OCI-LY3 (cell line): ENCODE measurements at regions not wholly inside any gene's neighbourhood (a gene's known extent, or its start where the extent isn't known, plus 50 kb on each side); places are given as distances from the start of the nearest gene placed in this dataset.

Source experiments
- H2AFZ ChIP-seq: fragments of 200-600, 300-600 bp; shearing (Covaris generic); 2 replicates; pipeline ENCODE4 v1.6.0; 2014; ENCODE audit warnings: antibody characterized with exemption, low read depth, low read length
- H3K27ac ChIP-seq: fragments of 200-600, 300-600 bp; sonication (generic); 2 replicates; pipeline ENCODE4 v1.5.1; 2014; ENCODE audit warnings: mild to moderate bottlenecking, low read length, moderate library complexity, mixed read lengths
- H3K27me3 ChIP-seq: fragments of 200-600, 300-600 bp; sonication (generic); 2 replicates; pipeline ENCODE4 v1.6.1; 2014; ENCODE audit warnings: low read depth, low read length, mixed read lengths
- H3K36me3 ChIP-seq: fragments of 200-600, 300-600 bp; sonication (generic); replicated peaks from 2 replicates; pipeline ENCODE3; 2014; ENCODE audit warnings: low read depth, low read length, mixed read lengths
- H3K4me1 ChIP-seq: fragments of 300-600, 200-600 bp; sonication (generic); 2 replicates; pipeline ENCODE4 v1.6.1; 2014; ENCODE audit warnings: low read length, mixed read lengths
- H3K4me2 ChIP-seq: fragments of 200-600, 300-600 bp; sonication (generic); 2 replicates; pipeline ENCODE4 v1.6.1; 2014; ENCODE audit warnings: low read length, mixed read lengths
- H3K4me3 ChIP-seq: fragments of 300-600, 200-600 bp; sonication (generic); 2 replicates; pipeline ENCODE4 v1.5.1; 2014; ENCODE audit warnings: antibody characterized with exemption, mild to moderate bottlenecking, low read length, moderate library complexity
- H3K79me2 ChIP-seq: fragments of 300-600, 200-600 bp; shearing (Covaris generic); 2 replicates; pipeline ENCODE4 v1.6.1; 2014; ENCODE audit warnings: mild to moderate bottlenecking, low read length, mixed read lengths
- H3K9ac ChIP-seq: fragments of 300-600, 200-600 bp; shearing (Covaris generic); 2 replicates; pipeline ENCODE4 v1.6.0; 2014; ENCODE audit warnings: mild to moderate bottlenecking, low read length, moderate library complexity
- H3K9me3 ChIP-seq: fragments of 200-600, 300-600 bp; shearing (Covaris generic); 2 replicates; pipeline ENCODE4 v1.6.1; 2014; ENCODE audit warnings: low read length, mixed read lengths; ENCODE audit not compliant: insufficient read depth
- H4K20me1 ChIP-seq: fragments of 200-600, 300-600 bp; sonication (generic); 2 replicates; pipeline ENCODE4 v1.6.1; 2016; ENCODE audit warnings: low read length, mixed read lengths; ENCODE audit not compliant: insufficient read depth
- EZH2phosphoT487 ChIP-seq: fragments of 200-600 bp; shearing (Covaris generic); IDR thresholded peaks from 2 replicates; pipeline ENCODE4 v1.6.1; 2018; ENCODE audit warnings: antibody characterized with exemption, mixed run types, low read depth
- TF ChIP-seq, protein P1 (sequence below): fragments of 200-600, 300-600 bp; sonication (generic); IDR thresholded peaks from 2 replicates; pipeline ENCODE4 v1.5.1; 2014; ENCODE audit warnings: antibody characterized with exemption, low read length, low read depth

- TF ChIP-seq, protein P1, sequence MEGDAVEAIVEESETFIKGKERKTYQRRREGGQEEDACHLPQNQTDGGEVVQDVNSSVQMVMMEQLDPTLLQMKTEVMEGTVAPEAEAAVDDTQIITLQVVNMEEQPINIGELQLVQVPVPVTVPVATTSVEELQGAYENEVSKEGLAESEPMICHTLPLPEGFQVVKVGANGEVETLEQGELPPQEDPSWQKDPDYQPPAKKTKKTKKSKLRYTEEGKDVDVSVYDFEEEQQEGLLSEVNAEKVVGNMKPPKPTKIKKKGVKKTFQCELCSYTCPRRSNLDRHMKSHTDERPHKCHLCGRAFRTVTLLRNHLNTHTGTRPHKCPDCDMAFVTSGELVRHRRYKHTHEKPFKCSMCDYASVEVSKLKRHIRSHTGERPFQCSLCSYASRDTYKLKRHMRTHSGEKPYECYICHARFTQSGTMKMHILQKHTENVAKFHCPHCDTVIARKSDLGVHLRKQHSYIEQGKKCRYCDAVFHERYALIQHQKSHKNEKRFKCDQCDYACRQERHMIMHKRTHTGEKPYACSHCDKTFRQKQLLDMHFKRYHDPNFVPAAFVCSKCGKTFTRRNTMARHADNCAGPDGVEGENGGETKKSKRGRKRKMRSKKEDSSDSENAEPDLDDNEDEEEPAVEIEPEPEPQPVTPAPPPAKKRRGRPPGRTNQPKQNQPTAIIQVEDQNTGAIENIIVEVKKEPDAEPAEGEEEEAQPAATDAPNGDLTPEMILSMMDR: no peak
- TF ChIP-seq EZH2phosphoT487: no peak
- no peak overlapping the region for H3K9ac ChIP-seq
These were observed 280.5 kb downstream of the MBNL1 start for GRCh38 chr3:152549263-152549662.

DNA sequence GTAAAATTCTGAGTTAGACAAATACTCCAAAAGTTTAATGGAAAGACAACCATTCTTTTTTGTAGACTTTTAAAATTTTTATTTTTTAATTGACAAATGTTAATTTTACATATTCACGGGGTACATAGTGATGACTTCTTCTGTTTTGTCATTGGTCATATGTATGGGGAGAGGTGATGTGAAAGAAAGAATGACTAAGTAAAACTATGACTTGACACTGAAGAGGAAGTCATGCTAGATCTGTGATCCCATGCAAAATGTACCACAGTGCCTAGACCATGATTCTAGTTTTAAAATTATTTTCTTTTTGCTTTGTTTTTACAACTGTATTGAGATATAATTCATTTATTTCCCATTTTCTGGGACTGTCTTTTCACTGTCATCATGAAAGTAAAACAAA lies 281.6 kb downstream of the MBNL1 start:
- Histone ChIP-seq H3K27ac (no peak overlapping the region), H3K4me3 (no peak overlapping the region), H3K9me3 (no peaks in the 10 kb centered on the region), H2AFZ (no peak overlapping the region), H3K36me3 (no peaks in the 10 kb centered on the region), H3K4me2 (no peak overlapping the region), H3K4me1 (peaks cover 9% of the 10 kb centered on the region), H4K20me1 (no peaks in the 10 kb centered on the region), H3K79me2 (no peaks in the 10 kb centered on the region), H3K9ac (no peak overlapping the region), H3K27me3 (no peaks in the 10 kb centered on the region)
- TF ChIP-seq, protein P1: no peak
- no peak for TF ChIP-seq EZH2phosphoT487

More at GRCh38 chr3:152549263-152549662, 280.5 kb downstream of the MBNL1 start:
- no peaks in the 10 kb centered on the region for H3K9me3 ChIP-seq
- H3K79me2 ChIP-seq: no peaks in the 10 kb centered on the region
- H4K20me1 ChIP-seq: no peaks in the 10 kb centered on the region
- no peaks in the 10 kb centered on the region for H3K36me3 ChIP-seq
- H3K27me3 ChIP-seq: no peaks in the 10 kb centered on the region
- no peak overlapping the region for H3K27ac ChIP-seq
- peaks cover 9% of the 10 kb centered on the region for H3K4me1 ChIP-seq
- H3K4me3 ChIP-seq: no peak overlapping the region
- no peak overlapping the region for H3K4me2 ChIP-seq
- H2AFZ ChIP-seq: no peak overlapping the region

GRCh38 chr3:152554980-152555379 lies 280.0 kb upstream of the P2RY1 start:
- no peaks in the 10 kb centered on the region for H3K36me3 ChIP-seq
- no peaks in the 10 kb centered on the region for H3K9me3 ChIP-seq
- no peak overlapping the region for H2AFZ ChIP-seq
- H3K9ac ChIP-seq: no peak overlapping the region
- no peak overlapping the region for H3K27ac ChIP-seq
- H3K4me3 ChIP-seq: no peak overlapping the region
- H3K27me3 ChIP-seq: no peaks in the 10 kb centered on the region
- TF ChIP-seq, protein P1: no peak
- no peak for TF ChIP-seq EZH2phosphoT487
- H3K4me1 ChIP-seq: peaks cover 17% of the 10 kb centered on the region
- H3K79me2 ChIP-seq: no peaks in the 10 kb centered on the region
- H4K20me1 ChIP-seq: no peaks in the 10 kb centered on the region
- no peak overlapping the region for H3K4me2 ChIP-seq

DNA sequence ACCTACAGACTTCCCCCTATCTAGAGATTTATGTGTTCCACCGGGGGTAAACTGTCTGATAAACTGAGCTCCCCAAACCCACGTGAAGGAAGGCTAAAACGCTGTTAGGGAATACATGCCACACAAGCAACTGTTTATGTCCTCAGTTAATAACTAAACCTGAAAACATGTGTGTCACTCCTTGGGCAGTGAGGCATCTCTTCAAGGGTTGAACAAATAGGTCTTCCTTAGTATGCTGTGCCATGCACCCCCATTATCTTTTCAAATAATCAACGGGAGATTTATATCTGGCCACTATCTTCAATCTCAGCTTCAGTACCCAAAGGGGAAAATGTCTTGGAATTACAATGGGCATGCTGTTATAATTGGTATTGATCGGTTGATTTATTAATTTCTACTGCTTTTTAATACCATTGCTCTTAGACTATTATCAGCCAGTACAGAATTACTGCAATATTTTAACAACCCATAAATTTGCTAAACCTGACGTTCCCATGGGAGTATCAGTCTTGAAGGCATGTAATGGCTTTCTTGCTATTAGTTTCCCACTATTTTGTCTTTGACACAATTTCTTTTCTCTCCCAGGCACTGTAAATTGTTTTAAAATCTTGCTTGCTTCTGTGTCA lies 279.2 kb upstream of the P2RY1 start:
- Histone ChIP-seq H3K4me2 (no peak overlapping the region), H3K9ac (no peak overlapping the region), H2AFZ (no peak overlapping the region), H3K4me1 (peaks cover 9% of the 10 kb centered on the region), H3K27ac (no peak overlapping the region), H4K20me1 (no peaks in the 10 kb centered on the region), H3K4me3 (no peak overlapping the region), H3K36me3 (no peaks in the 10 kb centered on the region), H3K79me2 (no peaks in the 10 kb centered on the region), H3K9me3 (no peaks in the 10 kb centered on the region), H3K27me3 (no peaks in the 10 kb centered on the region)
- TF ChIP-seq, protein P1: no peak
- TF ChIP-seq EZH2phosphoT487: no peak
